ENCODE measurements at regions not wholly inside any gene's neighbourhood (a gene's known extent, or its start where the extent isn't known, plus 50 kb on each side); places are given as distances from the start of the nearest gene placed in this dataset.
"Not testable (repeated sequence)": the region's sequence is repeated elsewhere in the genome, so short reads cannot be mapped to it uniquely, and the experiment has no call there.

GRCh38 chr20:22684072-22684762, 99.8 kb upstream of the FOXA2 start:
- Histone ChIP-seq H3K36me3 (no peaks in the 10 kb centered on the region), H3K9me3 (replicated peaks) (no peaks in the 10 kb centered on the region), H3K27me3 (replicated peaks) (no peaks in the 10 kb centered on the region; the same call in 1 of the 2 replicates), H3K27ac (no peak overlapping the region), H3K4me1 (replicated peaks) (peaks cover 5% of the 10 kb centered on the region; the same call in 1 of the 2 replicates), H3K4me3 (no peak overlapping the region)
- DNase-seq (ENCODE audit: low read depth in 1 of 2, low spot score in 2 of 2), result peak; percentile 70 to 72

- no peak overlapping the region for H3K4me3 ChIP-seq
- no peak for DNase-seq (ENCODE audit: low read depth in 1 of 2, low spot score in 2 of 2)
- no peaks in the 10 kb centered on the region for H3K36me3 ChIP-seq
- no peaks in the 10 kb centered on the region; the same call in 1 of the 2 replicates for H3K27me3 ChIP-seq (replicated peaks)
- no peak overlapping the region for H3K27ac ChIP-seq
- H3K9me3 ChIP-seq (replicated peaks), result no peaks in the 10 kb centered on the region
- peaks cover 5% of the 10 kb centered on the region; the same call in 1 of the 2 replicates for H3K4me1 ChIP-seq (replicated peaks)
Observed at GRCh38 chr20:22684763-22685443, 100.5 kb upstream of the FOXA2 start.

GRCh38 chr20:22686097-22686496, 101.7 kb upstream of the FOXA2 start:
- DNase-seq (ENCODE audit: low read depth in 1 of 2, low spot score in 2 of 2), result peak; percentile 51 to 69
- Histone ChIP-seq H3K9me3 (replicated peaks) (no peaks in the 10 kb centered on the region), H3K4me1 (replicated peaks) (peaks cover 5% of the 10 kb centered on the region; the same call in 1 of the 2 replicates)

GRCh38 chr20:22687676-22688349, 103.4 kb upstream of the FOXA2 start:
- DNase-seq (ENCODE audit: low read depth in 1 of 2, low spot score in 2 of 2), result no peak
- H3K36me3 ChIP-seq, result no peaks in the 10 kb centered on the region
- no peaks in the 10 kb centered on the region for H3K9me3 ChIP-seq (replicated peaks)
- H3K4me1 ChIP-seq (replicated peaks), result peaks cover 9% of the 10 kb centered on the region; the same call in 1 of the 2 replicates
- no peak overlapping the region for H3K27ac ChIP-seq
- no peak overlapping the region for H3K4me3 ChIP-seq
- H3K27me3 ChIP-seq (replicated peaks), result no peaks in the 10 kb centered on the region

More at GRCh38 chr20:22686097-22686496, 101.7 kb upstream of the FOXA2 start:
- Histone ChIP-seq H3K27me3 (replicated peaks) (no peaks in the 10 kb centered on the region; the same call in 1 of the 2 replicates), H3K27ac (no peak overlapping the region), H3K36me3 (no peaks in the 10 kb centered on the region), H3K4me3 (no peak overlapping the region)

- no peak overlapping the region for H3K4me3 ChIP-seq
- H3K27ac ChIP-seq, result no peak overlapping the region
- H3K9me3 ChIP-seq (replicated peaks), result no peaks in the 10 kb centered on the region
- peaks cover 9% of the 10 kb centered on the region; the same call in 1 of the 2 replicates for H3K4me1 ChIP-seq (replicated peaks)
- no peaks in the 10 kb centered on the region for H3K27me3 ChIP-seq (replicated peaks)
- no peak for DNase-seq (ENCODE audit: low read depth in 1 of 2, low spot score in 2 of 2)
- H3K36me3 ChIP-seq, result no peaks in the 10 kb centered on the region
Observed at GRCh38 chr20:22688485-22688884, 104.1 kb upstream of the FOXA2 start.

GRCh38 chr20:22689266-22689665, 104.9 kb upstream of the FOXA2 start:
- H3K27me3 ChIP-seq (replicated peaks), result no peaks in the 10 kb centered on the region
- DNase-seq (ENCODE audit: low read depth in 1 of 2, low spot score in 2 of 2), result no peak
- no peak overlapping the region for H3K27ac ChIP-seq

GRCh38 chr20:22690000-22690399, 105.6 kb upstream of the FOXA2 start:
- no peak overlapping the region for H3K27ac ChIP-seq
- no peak overlapping the region for H3K4me3 ChIP-seq
- no peaks in the 10 kb centered on the region for H3K9me3 ChIP-seq (replicated peaks)
- no peaks in the 10 kb centered on the region for H3K36me3 ChIP-seq
- H3K27me3 ChIP-seq (replicated peaks), result no peaks in the 10 kb centered on the region
- H3K4me1 ChIP-seq (replicated peaks), result peaks cover 9% of the 10 kb centered on the region; the same call in 1 of the 2 replicates
- DNase-seq (ENCODE audit: low read depth in 1 of 2, low spot score in 2 of 2), result no peak

More at GRCh38 chr20:22689266-22689665, 104.9 kb upstream of the FOXA2 start:
- H3K36me3 ChIP-seq, result no peaks in the 10 kb centered on the region
- no peaks in the 10 kb centered on the region for H3K9me3 ChIP-seq (replicated peaks)
- peaks cover 9% of the 10 kb centered on the region; the same call in 1 of the 2 replicates for H3K4me1 ChIP-seq (replicated peaks)
- H3K4me3 ChIP-seq, result no peak overlapping the region

- H3K27me3 ChIP-seq (replicated peaks), result no peaks in the 10 kb centered on the region
- no peaks in the 10 kb centered on the region for H3K36me3 ChIP-seq
- no peak for DNase-seq (ENCODE audit: low read depth in 1 of 2, low spot score in 2 of 2)
- H3K9me3 ChIP-seq (replicated peaks), result no peaks in the 10 kb centered on the region
- no peak overlapping the region for H3K4me3 ChIP-seq
- no peak overlapping the region for H3K27ac ChIP-seq
- H3K4me1 ChIP-seq (replicated peaks), result peaks cover 9% of the 10 kb centered on the region; the same call in 1 of the 2 replicates
Observed at GRCh38 chr20:22690616-22691179, 106.3 kb upstream of the FOXA2 start.

GRCh38 chr20:22691369-22692118, 107.2 kb upstream of the FOXA2 start:
- Histone ChIP-seq H3K9me3 (replicated peaks) (no peaks in the 10 kb centered on the region), H3K27me3 (replicated peaks) (no peaks in the 10 kb centered on the region), H3K36me3 (no peaks in the 10 kb centered on the region), H3K4me3 (no peak overlapping the region), H3K4me1 (replicated peaks) (peaks cover 4% of the 10 kb centered on the region; the same call in 1 of the 2 replicates), H3K27ac (no peak overlapping the region)
- peak; percentile 63 to 71 for DNase-seq (ENCODE audit: low read depth in 1 of 2, low spot score in 2 of 2)

- H3K27ac ChIP-seq, result no peak overlapping the region
- no peak overlapping the region for H3K4me3 ChIP-seq
- no peaks in the 10 kb centered on the region for H3K9me3 ChIP-seq (replicated peaks)
- DNase-seq (ENCODE audit: low read depth in 1 of 2, low spot score in 2 of 2), result no peak
- no peaks in the 10 kb centered on the region for H3K27me3 ChIP-seq (replicated peaks)
- H3K36me3 ChIP-seq, result no peaks in the 10 kb centered on the region
- peaks cover 4% of the 10 kb centered on the region; the same call in 1 of the 2 replicates for H3K4me1 ChIP-seq (replicated peaks)
Observed at GRCh38 chr20:22692119-22692475, 107.7 kb upstream of the FOXA2 start.

- not testable (repeated sequence) for H3K27me3 ChIP-seq (replicated peaks); H3K4me3 ChIP-seq; H3K36me3 ChIP-seq; DNase-seq (ENCODE audit: low read depth in 1 of 2, low spot score in 2 of 2); H3K9me3 ChIP-seq (replicated peaks); H3K27ac ChIP-seq; H3K4me1 ChIP-seq (replicated peaks)
Observed at GRCh38 chr20:22692620-22693019, 108.2 kb upstream of the FOXA2 start.

GRCh38 chr20:22696759-22697158, 112.4 kb upstream of the FOXA2 start:
- H3K36me3 ChIP-seq, result no peaks in the 10 kb centered on the region
- no peaks in the 10 kb centered on the region for H3K27me3 ChIP-seq (replicated peaks)
- no peak overlapping the region for H3K27ac ChIP-seq
- H3K4me1 ChIP-seq (replicated peaks), result peaks cover 2% of the 10 kb centered on the region; the same call in 1 of the 2 replicates
- no peaks in the 10 kb centered on the region for H3K9me3 ChIP-seq (replicated peaks)
- H3K4me3 ChIP-seq, result no peak overlapping the region
- no peak for DNase-seq (ENCODE audit: low read depth in 1 of 2, low spot score in 2 of 2)

GRCh38 chr20:22698259-22698842, 114.0 kb upstream of the FOXA2 start:
- DNase-seq (ENCODE audit: low read depth in 1 of 2, low spot score in 2 of 2), result no peak
- no peaks in the 10 kb centered on the region for H3K4me1 ChIP-seq (replicated peaks)
- H3K9me3 ChIP-seq (replicated peaks), result no peaks in the 10 kb centered on the region
- no peaks in the 10 kb centered on the region for H3K36me3 ChIP-seq
- no peak overlapping the region for H3K27ac ChIP-seq
- no peak overlapping the region for H3K4me3 ChIP-seq
- no peaks in the 10 kb centered on the region for H3K27me3 ChIP-seq (replicated peaks)
